GM23338 (cell line): ENCODE measurements at regions not wholly inside any gene's neighbourhood (a gene's known extent, or its start where the extent isn't known, plus 50 kb on each side); places are given as distances from the start of the nearest gene placed in this dataset.

ENCODE experiments used
- ATAC-seq: fragments of 200-7000 bp; cut with Tn5 transposase; 3 replicates; pipeline ENCODE4 v1.9.1; 2020
- DNase-seq: peaks from one replicate; pipeline ENCODE4 v3.0.0-alpha.2; 2015; ENCODE audit warnings: low spot score
- H2AFZ ChIP-seq: fragments of 200-600 bp; sonication (generic); 2 replicates; pipeline ENCODE4 v1.8.0; 2016; ENCODE audit warnings: antibody characterized with exemption, mild to moderate bottlenecking, moderate library complexity
- H3F3A ChIP-seq: fragments of 200-600 bp; sonication (generic); replicated peaks from 2 replicates; pipeline ENCODE4 v1.8.0; 2017; ENCODE audit warnings: antibody characterized with exemption, mixed run types, low read depth
- H3K27ac ChIP-seq: fragments of 200-600 bp; sonication (generic); 2 replicates; pipeline ENCODE4 v1.6.1; 2016; ENCODE audit warnings: low read depth
- H3K27me3 ChIP-seq: fragments of 200-600 bp; sonication (generic); 2 replicates; pipeline ENCODE4 v1.8.0; 2016; ENCODE audit warnings: mild to moderate bottlenecking, mixed run types, moderate library complexity; ENCODE audit not compliant: insufficient read depth
- H3K36me3 ChIP-seq: fragments of 200-600 bp; sonication (generic); 2 replicates; pipeline ENCODE4 v1.8.0; 2016; ENCODE audit warnings: mild to moderate bottlenecking; ENCODE audit not compliant: insufficient read depth
- H3K4me1 ChIP-seq: fragments of 200-600 bp; sonication (generic); 2 replicates; pipeline ENCODE4 v1.8.0; 2016; ENCODE audit warnings: mild to moderate bottlenecking, moderate library complexity; ENCODE audit not compliant: insufficient read depth
- H3K4me2 ChIP-seq: fragments of 200-600 bp; sonication (generic); 2 replicates; pipeline ENCODE4 v1.7.1; 2017; ENCODE audit warnings: mixed run types
- H3K4me3 ChIP-seq: fragments of 200-600 bp; sonication (generic); 2 replicates; pipeline ENCODE4 v1.6.1; 2016; ENCODE audit warnings: mixed run types
- H3K79me2 ChIP-seq: fragments of 200-600 bp; sonication (generic); replicated peaks from 2 replicates; pipeline ENCODE4 v1.8.0; 2017; ENCODE audit warnings: mild to moderate bottlenecking; ENCODE audit not compliant: insufficient read depth
- H3K9me2 ChIP-seq: fragments of 200-600 bp; sonication (generic); 2 replicates; pipeline ENCODE4 v1.8.0; 2017; ENCODE audit not compliant: insufficient read depth
- H4K20me1 ChIP-seq: fragments of 200-600 bp; sonication (generic); replicated peaks from 2 replicates; pipeline ENCODE4 v1.8.0; 2017; ENCODE audit warnings: mild to moderate bottlenecking; ENCODE audit not compliant: insufficient read depth
- H3K27ac Mint-ChIP-seq: 2 replicates; pipeline ENCODE4 v1.8.0; 2020; ENCODE audit warnings: inconsistent platforms, mild to moderate bottlenecking, moderate library complexity, mixed read lengths
- H3K27me3 Mint-ChIP-seq: 3 replicates; pipeline ENCODE4 v1.8.0; 2022; ENCODE audit warnings: low read depth, mild to moderate bottlenecking, moderate library complexity, mixed read lengths, inconsistent platforms; ENCODE audit not compliant: insufficient read depth, poor library complexity
- H3K36me3 Mint-ChIP-seq: 3 replicates; pipeline ENCODE4 v1.8.0; 2021; ENCODE audit warnings: low read depth, mild to moderate bottlenecking, inconsistent platforms, moderate library complexity, mixed read lengths
- H3K4me1 Mint-ChIP-seq: 3 replicates; pipeline ENCODE4 v1.8.0; 2020; ENCODE audit warnings: mild to moderate bottlenecking, inconsistent platforms, mixed read lengths
- H3K4me3 Mint-ChIP-seq: 3 replicates; pipeline ENCODE4 v1.8.0; 2021; ENCODE audit warnings: moderate library complexity, mild to moderate bottlenecking, inconsistent platforms, mixed read lengths
- H3K9me3 Mint-ChIP-seq: 3 replicates; pipeline ENCODE4 v1.8.0; 2020; ENCODE audit warnings: moderate library complexity, mild to moderate bottlenecking, inconsistent platforms, mixed read lengths
- CREB1 ChIP-seq: fragments of 250-450 bp; sonication (Bioruptor Pico); IDR thresholded peaks from 2 replicates; pipeline ENCODE4 v1.5.0; 2020; ENCODE audit warnings: low read depth, mild to moderate bottlenecking, moderate library complexity
- CTCF ChIP-seq, 2 experiments: fragments of 200-600 bp in 1 of 2; sonication (generic) in 1 of 2; conservative IDR thresholded peaks; 2 replicates each; pipeline versions ENCODE4 v1.5.1 to v1.6.1; 2016 to 2017; ENCODE audit warnings: antibody characterized with exemption in 2 of 2, low read depth in 2 of 2, mild to moderate bottlenecking in 2 of 2, moderate library complexity in 1 of 2
- ETS1 ChIP-seq: IDR thresholded peaks from 2 replicates; pipeline ENCODE4 v1.6.1; 2016; ENCODE audit warnings: antibody characterized with exemption
- EZH2 ChIP-seq: fragments of 200-600 bp; sonication (generic); IDR thresholded peaks from one replicate; pipeline ENCODE4 v1.8.0; 2017; ENCODE audit warnings: antibody characterized with exemption, mild to moderate bottlenecking, low read depth; ENCODE audit not compliant: unreplicated experiment
- EZH2phosphoT487 ChIP-seq: fragments of 200-600 bp; sonication (generic); IDR thresholded peaks from one replicate; pipeline ENCODE4 v1.8.1; 2018; ENCODE audit warnings: antibody characterized with exemption; ENCODE audit not compliant: unreplicated experiment
- JUNB ChIP-seq: IDR thresholded peaks from one replicate; pipeline ENCODE4 v1.6.1; 2016; ENCODE audit warnings: antibody characterized with exemption; ENCODE audit not compliant: unreplicated experiment
- NANOG ChIP-seq: IDR thresholded peaks from 2 replicates; pipeline ENCODE4 v1.6.1; 2016; ENCODE audit warnings: antibody characterized with exemption, borderline replicate concordance
- POLR2AphosphoS5 ChIP-seq: IDR thresholded peaks from 2 replicates; pipeline ENCODE4 v1.6.1; 2016; ENCODE audit warnings: antibody characterized with exemption, low read depth
- REST ChIP-seq: IDR thresholded peaks from one replicate; pipeline ENCODE4 v1.6.1; 2018; ENCODE audit warnings: antibody characterized with exemption; ENCODE audit not compliant: unreplicated experiment
- STAT1 ChIP-seq: IDR thresholded peaks from one replicate; pipeline ENCODE4 v1.6.1; 2016; ENCODE audit warnings: antibody characterized with exemption; ENCODE audit not compliant: unreplicated experiment
- ZNF114 ChIP-seq: fragments of 250-450 bp; sonication (Bioruptor Pico); IDR thresholded peaks from 2 replicates; pipeline ENCODE4 v1.5.0; 2020; ENCODE audit warnings: mild to moderate bottlenecking, moderate library complexity
- ZNF331 ChIP-seq: fragments of 250-450 bp; sonication (Bioruptor Pico); IDR thresholded peaks from 2 replicates; pipeline ENCODE4 v1.5.0; 2020; ENCODE audit warnings: low read depth, mild to moderate bottlenecking, moderate library complexity
- ZNF462 ChIP-seq: fragments of 250-450 bp; sonication (Bioruptor Pico); IDR thresholded peaks from 2 replicates; pipeline ENCODE4 v1.5.0; 2020; ENCODE audit warnings: mild to moderate bottlenecking, moderate library complexity

- Mint-ChIP-seq H3K36me3 (no peaks in the 10 kb centered on the region), H3K4me1 (peaks cover 2% of the 10 kb centered on the region; the same call in 1 of the 3 replicates), H3K27ac (no peak overlapping the region), H3K4me3 (no peak overlapping the region), H3K27me3 (peaks cover 1% of the 10 kb centered on the region), H3K9me3 (no peaks in the 10 kb centered on the region; the same call in 1 of the 3 replicates)
- no peak overlapping the region for H3K27ac ChIP-seq
- no peaks in the 10 kb centered on the region for H3F3A ChIP-seq
- no peak for DNase-seq
- H3K4me1 ChIP-seq: no peaks in the 10 kb centered on the region
- no peak for TF ChIP-seq ETS1
- no peak for TF ChIP-seq JUNB
- TF ChIP-seq REST: no peak
- no peak for TF ChIP-seq STAT1
- TF ChIP-seq CTCF (conservative IDR thresholded peaks at IDR 0.05; ENCODE audit: low read depth in 2 of 2): no peak
- no peak for TF ChIP-seq ZNF462
- no peak for TF ChIP-seq POLR2AphosphoS5
- no peak for TF ChIP-seq CREB1 (CRISPR knock-in tag)
- TF ChIP-seq EZH2phosphoT487: no peak
- no peak for TF ChIP-seq ZNF114 (CRISPR knock-in tag)
- no peak for TF ChIP-seq EZH2
- no peak for TF ChIP-seq NANOG
- no peak for TF ChIP-seq ZNF331 (CRISPR knock-in tag)
- H4K20me1 ChIP-seq: no peaks in the 10 kb centered on the region
- no peaks in the 10 kb centered on the region for H3K36me3 ChIP-seq
- H3K79me2 ChIP-seq: no peaks in the 10 kb centered on the region
- ATAC-seq: no peak
- H3K4me3 ChIP-seq: no peak overlapping the region
- H3K4me2 ChIP-seq: no peak overlapping the region
- H3K27me3 ChIP-seq: no peaks in the 10 kb centered on the region
- 0 out of 2 replicates have a peak, but pooled peaks cover 2% of the 10 kb centered on the region for H3K9me2 ChIP-seq
- no peak overlapping the region for H2AFZ ChIP-seq
Measured at GRCh38 chr10:44466236-44466635, 81.3 kb upstream of the CXCL12 start.
